Endothelial cell of umbilical vein (primary cell): ENCODE measurements at regions not wholly inside any gene's neighbourhood (a gene's known extent, or its start where the extent isn't known, plus 50 kb on each side); places are given as distances from the start of the nearest gene placed in this dataset.

Experiments
- CTCF ChIP-seq, 2 donors: IDR thresholded peaks; 1 replicate in 1 of 2; 2 replicates in 1 of 2; pipeline ENCODE4 v1.5.1; 2011; ENCODE audit warnings: low read length in 2 of 2, mild to moderate bottlenecking in 2 of 2, moderate library complexity in 2 of 2, control low read depth in 1 of 2, inconsistent platforms in 1 of 2, low read depth in 1 of 2; ENCODE audit not compliant: insufficient read depth in 1 of 2; ENCODE audit errors: extremely low read depth in 1 of 2
- FOS ChIP-seq: IDR thresholded peaks from 2 replicates; pipeline ENCODE4 v1.6.1; 2011; ENCODE audit warnings: mild to moderate bottlenecking, low read length, moderate library complexity, borderline replicate concordance; ENCODE audit not compliant: insufficient read depth
- JUN ChIP-seq: IDR thresholded peaks from 2 replicates; pipeline ENCODE4 v1.6.1; 2011; ENCODE audit warnings: borderline replicate concordance, low read depth; ENCODE audit not compliant: insufficient read length, insufficient read depth
- MAX ChIP-seq: IDR thresholded peaks from 2 replicates; pipeline ENCODE4 v1.6.1; 2011; ENCODE audit not compliant: insufficient read depth, insufficient read length
- POLR2A ChIP-seq: IDR thresholded peaks from 2 replicates; pipeline ENCODE4 v1.6.1; 2012; ENCODE audit warnings: low read depth, mild to moderate bottlenecking, control low read depth, low read length
- POLR2AphosphoS5 ChIP-seq: IDR thresholded peaks from 2 replicates; pipeline ENCODE4 v1.6.1; 2012; ENCODE audit warnings: low read depth, mild to moderate bottlenecking, control low read depth, low read length, moderate library complexity; ENCODE audit not compliant: insufficient read depth

- TF ChIP-seq CTCF (IDR thresholded peaks at IDR 0.05; ENCODE audit: extremely low read depth in 1 of 2, insufficient read depth in 1 of 2, low read depth in 1 of 2, low read length in 2 of 2), result no peak
- no peak for TF ChIP-seq POLR2A
- no peak for TF ChIP-seq POLR2AphosphoS5
- TF ChIP-seq JUN, result no peak
- no peak for TF ChIP-seq MAX
- TF ChIP-seq FOS, result no peak
Observed at GRCh38 chr16:85302848-85303353, 190.6 kb upstream of the CIBAR2 start.
